K562 (cell line): ENCODE measurements at regions not wholly inside any gene's neighbourhood (a gene's known extent, or its start where the extent isn't known, plus 50 kb on each side); places are given as distances from the start of the nearest gene placed in this dataset.
A peak's percentile ranks its signal among the peaks of the same experiment; 100 is the strongest.

Experiments
- ATAC-seq: fragments of 200-7000 bp; cut with Tn5 transposase; 3 replicates; pipeline ENCODE4 v1.9.1; 2020; ENCODE audit warnings: moderate library complexity
- BruUV-seq: library from RNA; stranded (reverse); fragments of 400-500 nt; replicated peaks from 2 replicates; lab custom pipeline; 2021; lab: Mats Ljungman, UMichigan
- CTCF ChIA-PET: fragments of 300-600 bp; formaldehyde crosslinking; extraction: SDS; loops from one replicate; lab custom pipeline; 2021; ENCODE audit warnings: low intra/inter-chr PET ratio; lab: Yijun Ruan, JAX
- POLR2A ChIA-PET: fragments of 300-600, 350-650 bp; sonication (Branson Sonifier 250); formaldehyde crosslinking; extraction: SDS; loops from one replicate; lab custom pipeline; 2021; ENCODE audit warnings: antibody characterized with exemption, inconsistent platforms; lab: Yijun Ruan, JAX
- DNase-seq, 4 experiments: peaks; one replicate each; pipeline versions ENCODE4 v3.0.0 to v3.0.0-alpha.2; 2011 to 2018; ENCODE audit warnings: low spot score in 3 of 4, mixed read lengths in 3 of 4; ENCODE audit errors: extremely low read depth in 1 of 4
- FAIRE-seq: peaks from 2 replicates; lab custom pipeline; 2011; peaks lifted over from hg19 to GRCh38; lab: Jason Lieb, UNC
- H2AFZ ChIP-seq: 2 replicates; pipeline ENCODE4 v1.6.0; 2011; ENCODE audit warnings: low read depth, low read length, control low read depth, inconsistent platforms
- H3K27ac ChIP-seq: fragments of 200-600 bp; 3 replicates; pipeline ENCODE4 v1.8.0; 2011; ENCODE audit warnings: low read depth, mild to moderate bottlenecking, control low read depth, inconsistent platforms, low read length, moderate library complexity, mixed read lengths; ENCODE audit errors: extremely low read depth
- H3K27me3 ChIP-seq, 2 experiments: fragments of 300-600 bp in 1 of 2; 2 replicates in 1 of 2; 3 replicates in 1 of 2; pipeline versions ENCODE4 v1.6.0 to v1.8.0; 2011; ENCODE audit warnings: inconsistent platforms in 2 of 2, low read length in 2 of 2, mild to moderate bottlenecking in 1 of 2, mixed read lengths in 1 of 2, moderate library complexity in 1 of 2; ENCODE audit not compliant: control insufficient read depth in 2 of 2, insufficient read depth in 2 of 2
- H3K36me3 ChIP-seq: fragments of 300-600 bp; 3 replicates; pipeline ENCODE4 v1.8.0; 2011; ENCODE audit warnings: mild to moderate bottlenecking, low read length, inconsistent platforms; ENCODE audit not compliant: control insufficient read depth, insufficient read depth
- H3K4me1 ChIP-seq, 2 experiments: fragments of 200-600 bp in 1 of 2; replicated peaks in 1 of 2; 2 replicates in 1 of 2; 3 replicates in 1 of 2; pipeline versions ENCODE4 v1.5.1 to v1.8.0; 2011; ENCODE audit warnings: inconsistent platforms in 2 of 2, low read length in 2 of 2, mild to moderate bottlenecking in 1 of 2, mixed read lengths in 1 of 2, moderate library complexity in 1 of 2; ENCODE audit not compliant: control insufficient read depth in 2 of 2, insufficient read depth in 2 of 2
- H3K4me2 ChIP-seq: 2 replicates; pipeline ENCODE4 v1.6.1; 2011; ENCODE audit warnings: low read length, control low read depth, inconsistent platforms, mixed read lengths; ENCODE audit not compliant: insufficient read depth
- H3K4me3 ChIP-seq: fragments of 200-600 bp; sonication (generic), shearing (Covaris generic); 2 replicates; pipeline ENCODE4 v1.5.1; 2016; ENCODE audit warnings: control low read depth, inconsistent platforms
- H3K79me2 ChIP-seq: fragments of 200-600 bp; 3 replicates; pipeline ENCODE4 v1.8.0; 2011; ENCODE audit warnings: low read length, inconsistent platforms; ENCODE audit not compliant: control insufficient read depth, insufficient read depth
- H3K9ac ChIP-seq, 2 experiments: 2 replicates each; pipeline versions ENCODE4 v1.6.0 to v1.6.1; 2011; ENCODE audit warnings: low read depth in 2 of 2, low read length in 2 of 2, control low read depth in 1 of 2, inconsistent platforms in 1 of 2, mild to moderate bottlenecking in 1 of 2, mixed read lengths in 1 of 2; ENCODE audit not compliant: insufficient read depth in 1 of 2
- H3K9me1 ChIP-seq: one replicate; pipeline ENCODE4 v1.6.0; 2011; ENCODE audit warnings: inconsistent platforms, mild to moderate bottlenecking, low read length, moderate library complexity; ENCODE audit not compliant: control insufficient read depth, insufficient read depth
- H3K9me3 ChIP-seq: replicated peaks from 2 replicates; pipeline ENCODE4 v1.5.1; 2011; ENCODE audit warnings: low read depth, low read length, inconsistent platforms; ENCODE audit not compliant: control insufficient read depth, insufficient read depth
- H4K20me1 ChIP-seq: replicated peaks from 2 replicates; pipeline ENCODE4 v1.6.1; 2011; ENCODE audit warnings: low read length, inconsistent platforms, mixed read lengths; ENCODE audit not compliant: control insufficient read depth, insufficient read depth
- FOSL1 ChIP-seq: fragments of 200-800 bp; sonication (Bioruptor generic); conservative IDR thresholded peaks from 2 replicates; pipeline ENCODE4 v1.6.1; 2016; ENCODE audit warnings: missing genetic modification characterization, missing compliant biosample characterization
- FOXK2 ChIP-seq, 2 experiments: fragments of 450-650 bp; IDR thresholded peaks in 1 of 2; conservative IDR thresholded peaks in 1 of 2; 2 replicates each; pipeline ENCODE4 v1.6.1; 2016; ENCODE audit warnings: low read depth in 2 of 2, mild to moderate bottlenecking in 1 of 2
- JUN ChIP-seq, 2 experiments: sonication (generic) in 1 of 2; formaldehyde crosslinking in 1 of 2; IDR thresholded peaks; 2 replicates each; pipeline versions ENCODE4 v1.6.1 to v1.8.0; 2012 to 2022; ENCODE audit warnings: borderline replicate concordance in 2 of 2, mild to moderate bottlenecking in 2 of 2, improper control_type of control experiment in 1 of 2, low read depth in 1 of 2, low read length in 1 of 2, missing genetic modification reagents in 1 of 2
- MAX ChIP-seq: sonication (generic); formaldehyde crosslinking; IDR thresholded peaks from 2 replicates; pipeline ENCODE4 v1.9.0; 2022; ENCODE audit warnings: mild to moderate bottlenecking, missing genetic modification reagents
- PCBP2 ChIP-seq: fragments of 200-400 bp; formaldehyde crosslinking; IDR thresholded peaks from 2 replicates; pipeline ENCODE4 v1.6.1; 2018; ENCODE audit warnings: low read length, low read depth, mild to moderate bottlenecking, moderate library complexity; ENCODE audit not compliant: poor library complexity, severe bottlenecking
- SAFB2 ChIP-seq: fragments of 200-400 bp; formaldehyde crosslinking; IDR thresholded peaks from 2 replicates; pipeline ENCODE4 v1.6.1; 2018; ENCODE audit warnings: borderline replicate concordance, low read length, low read depth, moderate library complexity; ENCODE audit not compliant: severe bottlenecking
- ZFP36 ChIP-seq: fragments of 150-350 bp; IDR thresholded peaks from 2 replicates; pipeline ENCODE4 v1.6.1; 2018; ENCODE audit warnings: low read length, low read depth; ENCODE audit not compliant: partially characterized antibody
- ZNF146 ChIP-seq: IDR thresholded peaks from one replicate; pipeline ENCODE4 v1.6.1; 2018; ENCODE audit warnings: missing compliant biosample characterization; ENCODE audit not compliant: unreplicated experiment
- ZNF197 ChIP-seq: fragments of 200-800 bp; sonication (Bioruptor generic); IDR thresholded peaks from 2 replicates; pipeline ENCODE4 v1.6.1; 2016; ENCODE audit warnings: low read depth, missing genetic modification characterization, missing compliant biosample characterization
- ZNF384 ChIP-seq: IDR thresholded peaks from 2 replicates; pipeline ENCODE4 v1.6.1; 2012; ENCODE audit warnings: low read depth, low read length, improper control_type of control experiment
- ZNF785 ChIP-seq: fragments of 250-450 bp; sonication (Bioruptor Pico); IDR thresholded peaks from 2 replicates; pipeline ENCODE4 v1.4.0; 2020; ENCODE audit warnings: mild to moderate bottlenecking
- WGBS: fragments of 100-300 bp; shearing (Covaris generic); methylation state at CpG from one replicate; pipeline ENCODE4 v1.1.6; 2016; ENCODE audit warnings: low coverage, mixed read lengths; ENCODE audit not compliant: insufficient coverage; ENCODE audit errors: missing lambda C conversion rate; 5-methylcytosine and 5-hydroxymethylcytosine counted together
- in situ Hi-C: fragments of 300-500 bp; cut with MboI; formaldehyde crosslinking; loops from 4 replicates; pipeline ENCODE4 v1.15.0; 2018; ENCODE audit warnings: inconsistent platforms, mixed read lengths
- intact Hi-C: fragments of 100-400 bp; cut with micrococcal nuclease; formaldehyde crosslinking; loops from 2 replicates; pipeline ENCODE4 v1.14.2; 2022
- TF ChIP-seq, protein P1 (sequence below): sonication (generic); formaldehyde crosslinking; IDR thresholded peaks from 2 replicates; pipeline ENCODE4 v1.5.0; 2020; ENCODE audit warnings: missing genetic modification reagents

DNA sequence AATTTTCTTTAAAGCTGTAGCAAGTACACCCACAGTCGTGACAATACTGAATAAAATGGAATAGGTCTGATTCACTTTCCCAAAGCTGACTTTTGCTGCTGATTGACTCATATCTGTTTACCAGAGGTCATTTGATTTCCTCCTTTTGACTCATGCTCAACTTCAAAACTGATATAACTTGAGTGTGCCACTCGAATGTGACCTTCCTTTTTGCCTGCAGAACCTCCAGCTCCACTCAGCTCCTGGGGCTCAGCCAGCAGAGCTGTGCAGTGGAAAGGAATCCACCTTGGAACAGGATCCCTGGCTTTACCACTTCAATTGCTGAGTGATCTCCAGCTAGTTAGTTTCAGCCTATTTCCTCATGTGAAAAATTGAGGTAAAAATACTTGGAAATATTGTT lies 84.1 kb downstream of the FEM1C start (continued):
- TF ChIP-seq PCBP2, result no peak
- TF ChIP-seq ZNF785 (CRISPR knock-in tag), result no peak
- peak; percentile 96 for TF ChIP-seq FOSL1 (tag)
- 0 out of 2 replicates have a peak, but pooled peaks have one; percentile 10 for TF ChIP-seq JUN (IDR thresholded peaks at IDR 0.05; ENCODE audit: borderline replicate concordance, low read depth, low read length)
- no peak for TF ChIP-seq JUN (CRISPR knock-in tag; IDR thresholded peaks at IDR 0.05; ENCODE audit: borderline replicate concordance)
- no peak for TF ChIP-seq MAX (CRISPR knock-in tag)
- TF ChIP-seq, protein P1, sequence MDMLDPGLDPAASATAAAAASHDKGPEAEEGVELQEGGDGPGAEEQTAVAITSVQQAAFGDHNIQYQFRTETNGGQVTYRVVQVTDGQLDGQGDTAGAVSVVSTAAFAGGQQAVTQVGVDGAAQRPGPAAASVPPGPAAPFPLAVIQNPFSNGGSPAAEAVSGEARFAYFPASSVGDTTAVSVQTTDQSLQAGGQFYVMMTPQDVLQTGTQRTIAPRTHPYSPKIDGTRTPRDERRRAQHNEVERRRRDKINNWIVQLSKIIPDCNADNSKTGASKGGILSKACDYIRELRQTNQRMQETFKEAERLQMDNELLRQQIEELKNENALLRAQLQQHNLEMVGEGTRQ (CRISPR knock-in tag), result no peak

DNA sequence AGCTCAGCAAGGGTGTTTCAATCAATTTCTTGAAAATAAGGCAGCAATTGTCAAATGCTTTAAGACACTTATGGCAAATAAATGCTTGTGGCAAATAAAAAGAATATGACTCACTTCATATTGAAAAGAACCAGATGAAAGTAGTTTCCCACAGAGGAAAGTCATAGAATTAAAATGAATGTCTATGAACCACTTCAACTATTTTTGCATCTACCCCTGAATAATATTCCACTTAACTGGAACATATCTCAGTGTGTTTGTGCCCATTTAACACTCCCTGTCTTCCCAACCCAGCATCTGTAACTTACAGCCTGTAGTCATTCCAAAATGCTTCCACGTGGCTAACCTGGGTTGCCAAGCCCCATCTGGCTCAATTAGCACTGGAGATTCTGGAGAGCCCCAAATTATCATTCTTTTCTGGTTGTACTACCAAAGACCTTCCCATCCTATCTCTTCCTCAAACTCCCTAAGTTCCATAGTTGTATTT lies 84.7 kb downstream of the FEM1C start:
- 0% methylated on average over 1 of the region's 1 CpG for WGBS
- TF ChIP-seq SAFB2 (no peak), ZNF384 (no peak), ZNF146 (CRISPR knock-in tag) (no peak), FOXK2 (conservative IDR thresholded peaks at IDR 0.05 in 1 of 2, IDR thresholded peaks at IDR 0.05 in 1 of 2; ENCODE audit: low read depth in 2 of 2) (no peak), ZFP36 (no peak), ZNF197 (CRISPR knock-in tag) (no peak)
- Histone ChIP-seq H3K4me1 (no peaks in the 10 kb centered on the region), H3K4me3 (no peak overlapping the region), H3K9ac (no peak overlapping the region), H3K79me2 (no peaks in the 10 kb centered on the region), H3K36me3 (no peaks in the 10 kb centered on the region), H3K27me3 (peaks cover 0 to 6% of the 10 kb centered on the region in 2 experiments; a peak in 2 of 5 replicates), H4K20me1 (no peaks in the 10 kb centered on the region), H3K9me1 (no peaks in the 10 kb centered on the region), H3K9me3 (no peaks in the 10 kb centered on the region), H2AFZ (no peak overlapping the region), H3K27ac (no peak overlapping the region), H3K4me2 (no peak overlapping the region)
- in situ Hi-C loops (no loop called here), intact Hi-C loops (no loop called here)
- ATAC-seq (no peak), FAIRE-seq (no peak), DNase-seq (no peak)
- ChIA-PET CTCF (no interaction called here), POLR2A (interaction anchor here (0.7 kb wide), 1 partner anchor 73 kb away, joined by 3 read pairs; no protein-coding TSS in a partner anchor)
- no TSS peak for BruUV-seq
